Stimulated activated naive CD8-positive, alpha-beta T cell treated with anti-CD3 and anti-CD28 coated beads, Interleukin-15, Interleukin-2, amounts not matched to agents 100 ng/mL and 50 ng/mL, for 24 hours (primary cell): ENCODE measurements at regions not wholly inside any gene's neighbourhood (a gene's known extent, or its start where the extent isn't known, plus 50 kb on each side); places are given as distances from the start of the nearest gene placed in this dataset.
A peak's percentile ranks its signal among the peaks of the same experiment; 100 is the strongest.

Source experiments
- H3K27ac Mint-ChIP-seq: one replicate; pipeline ENCODE4 v1.8.0; 2021; ENCODE audit warnings: mild to moderate bottlenecking, mixed read lengths
- H3K27me3 Mint-ChIP-seq: one replicate; pipeline ENCODE4 v1.8.0; 2021; ENCODE audit warnings: mixed read lengths
- H3K36me3 Mint-ChIP-seq: one replicate; pipeline ENCODE4 v1.8.0; 2021; ENCODE audit warnings: low read depth, mixed read lengths
- H3K4me1 Mint-ChIP-seq: one replicate; pipeline ENCODE4 v1.8.0; 2021; ENCODE audit warnings: low read depth, mixed read lengths
- H3K4me3 Mint-ChIP-seq: one replicate; pipeline ENCODE4 v1.8.0; 2021; ENCODE audit warnings: mild to moderate bottlenecking, mixed read lengths
- H3K9me3 Mint-ChIP-seq: one replicate; pipeline ENCODE4 v1.8.0; 2021; ENCODE audit warnings: mixed read lengths

- Mint-ChIP-seq H3K4me3 (peak overlapping the region; percentile 87), H3K9me3 (no peaks in the 10 kb centered on the region), H3K27ac (peak overlapping the region; percentile 94), H3K27me3 (peaks cover 17% of the 10 kb centered on the region), H3K4me1 (peaks cover 47% of the 10 kb centered on the region), H3K36me3 (peaks cover 20% of the 10 kb centered on the region)
Measured at GRCh38 chr13:50123515-50123861, 108.2 kb downstream of the KCNRG start.

- peaks cover 22% of the 10 kb centered on the region for H3K27me3 Mint-ChIP-seq
- H3K36me3 Mint-ChIP-seq = peaks cover 20% of the 10 kb centered on the region
- H3K9me3 Mint-ChIP-seq = no peaks in the 10 kb centered on the region
- peaks cover 51% of the 10 kb centered on the region for H3K4me1 Mint-ChIP-seq
- peak overlapping the region; percentile 87 for H3K4me3 Mint-ChIP-seq
- H3K27ac Mint-ChIP-seq = peak overlapping the region; percentile 94
Measured at GRCh38 chr13:50123862-50124535, 108.8 kb downstream of the KCNRG start.

GRCh38 chr13:50124536-50125303 is 109.5 kb downstream of the KCNRG start:
- Mint-ChIP-seq H3K9me3 (no peaks in the 10 kb centered on the region), H3K27me3 (peaks cover 29% of the 10 kb centered on the region), H3K4me1 (peaks cover 55% of the 10 kb centered on the region), H3K27ac (peak overlapping the region; percentile 77), H3K4me3 (peak overlapping the region; percentile 87), H3K36me3 (peaks cover 16% of the 10 kb centered on the region)

GRCh38 chr13:50125304-50125553 is 110.0 kb downstream of the KCNRG start:
- H3K36me3 Mint-ChIP-seq = peaks cover 15% of the 10 kb centered on the region
- H3K4me1 Mint-ChIP-seq = peaks cover 59% of the 10 kb centered on the region
- no peaks in the 10 kb centered on the region for H3K9me3 Mint-ChIP-seq
- peak overlapping the region; percentile 87 for H3K4me3 Mint-ChIP-seq
- H3K27me3 Mint-ChIP-seq = peaks cover 34% of the 10 kb centered on the region
- peak overlapping the region; percentile 77 for H3K27ac Mint-ChIP-seq

- peak overlapping the region; percentile 87 for H3K4me3 Mint-ChIP-seq
- H3K9me3 Mint-ChIP-seq = no peaks in the 10 kb centered on the region
- peak overlapping the region; percentile 89 for H3K27ac Mint-ChIP-seq
- H3K36me3 Mint-ChIP-seq = peaks cover 15% of the 10 kb centered on the region
- H3K4me1 Mint-ChIP-seq = peaks cover 64% of the 10 kb centered on the region
- peaks cover 37% of the 10 kb centered on the region for H3K27me3 Mint-ChIP-seq
Measured at GRCh38 chr13:50125554-50126262, 110.5 kb downstream of the KCNRG start.

GRCh38 chr13:50126263-50126992 is 111.2 kb downstream of the KCNRG start:
- H3K4me3 Mint-ChIP-seq = peak overlapping the region; percentile 80
- H3K4me1 Mint-ChIP-seq = peaks cover 71% of the 10 kb centered on the region
- H3K27ac Mint-ChIP-seq = peak overlapping the region; percentile 89
- H3K36me3 Mint-ChIP-seq = peaks cover 15% of the 10 kb centered on the region
- peaks cover 45% of the 10 kb centered on the region for H3K27me3 Mint-ChIP-seq
- no peaks in the 10 kb centered on the region for H3K9me3 Mint-ChIP-seq

- Mint-ChIP-seq H3K9me3 (no peaks in the 10 kb centered on the region), H3K27me3 (peaks cover 52% of the 10 kb centered on the region), H3K27ac (peak overlapping the region; percentile 72), H3K36me3 (peaks cover 10% of the 10 kb centered on the region), H3K4me3 (peak overlapping the region; percentile 80), H3K4me1 (peaks cover 74% of the 10 kb centered on the region)
Measured at GRCh38 chr13:50126993-50127725, 111.9 kb downstream of the KCNRG start.

GRCh38 chr13:50127726-50128291 is 112.6 kb downstream of the KCNRG start:
- peaks cover 74% of the 10 kb centered on the region for H3K4me1 Mint-ChIP-seq
- H3K27me3 Mint-ChIP-seq = peaks cover 58% of the 10 kb centered on the region
- peaks cover 5% of the 10 kb centered on the region for H3K36me3 Mint-ChIP-seq
- no peak overlapping the region for H3K27ac Mint-ChIP-seq
- no peak overlapping the region for H3K4me3 Mint-ChIP-seq
- no peaks in the 10 kb centered on the region for H3K9me3 Mint-ChIP-seq

- Mint-ChIP-seq H3K4me3 (peak overlapping the region; percentile 49), H3K27ac (no peak overlapping the region), H3K9me3 (no peaks in the 10 kb centered on the region), H3K36me3 (peaks cover 5% of the 10 kb centered on the region), H3K4me1 (peaks cover 69% of the 10 kb centered on the region), H3K27me3 (peaks cover 62% of the 10 kb centered on the region)
Measured at GRCh38 chr13:50128428-50128931, 113.2 kb downstream of the KCNRG start.

- Mint-ChIP-seq H3K27me3 (peaks cover 69% of the 10 kb centered on the region), H3K4me3 (peak overlapping the region; percentile 79), H3K4me1 (peaks cover 65% of the 10 kb centered on the region), H3K36me3 (peaks cover 5% of the 10 kb centered on the region), H3K27ac (no peak overlapping the region), H3K9me3 (no peaks in the 10 kb centered on the region)
Measured at GRCh38 chr13:50129081-50129705, 113.9 kb downstream of the KCNRG start.

GRCh38 chr13:50129706-50130122 is 114.5 kb downstream of the KCNRG start:
- peaks cover 65% of the 10 kb centered on the region for H3K4me1 Mint-ChIP-seq
- no peaks in the 10 kb centered on the region for H3K9me3 Mint-ChIP-seq
- H3K36me3 Mint-ChIP-seq = peaks cover 5% of the 10 kb centered on the region
- H3K27ac Mint-ChIP-seq = no peak overlapping the region
- H3K27me3 Mint-ChIP-seq = peaks cover 75% of the 10 kb centered on the region
- peak overlapping the region; percentile 79 for H3K4me3 Mint-ChIP-seq

- no peaks in the 10 kb centered on the region for H3K9me3 Mint-ChIP-seq
- H3K27me3 Mint-ChIP-seq = peaks cover 81% of the 10 kb centered on the region
- peaks cover 5% of the 10 kb centered on the region for H3K36me3 Mint-ChIP-seq
- peak overlapping the region; percentile 79 for H3K4me3 Mint-ChIP-seq
- peaks cover 65% of the 10 kb centered on the region for H3K4me1 Mint-ChIP-seq
- H3K27ac Mint-ChIP-seq = peak overlapping the region; percentile 64
Measured at GRCh38 chr13:50130123-50130946, 115.1 kb downstream of the KCNRG start.
